Prostate gland (tissue), 2 donors: ENCODE measurements at regions not wholly inside any gene's neighbourhood (a gene's known extent, or its start where the extent isn't known, plus 50 kb on each side); places are given as distances from the start of the nearest gene placed in this dataset.

Experiments
- DNase-seq: peaks from one replicate; pipeline ENCODE4 v3.0.0-alpha.2; 2019; ENCODE audit warnings: low spot score
- H3K27ac ChIP-seq, 2 donors: fragments of 200-600 bp; sonication (generic); 2 replicates each; pipeline ENCODE4 v1.5.1; 2017 to 2019
- H3K27me3 ChIP-seq: fragments of 200-600 bp; sonication (generic); replicated peaks from 2 replicates; pipeline ENCODE4 v1.5.1; 2019; ENCODE audit not compliant: insufficient read depth
- H3K36me3 ChIP-seq, 2 donors: fragments of 200-600 bp; sonication (generic); 1 replicate in 1 of 2; 2 replicates in 1 of 2; pipeline versions ENCODE4 v1.5.1 to v1.8.1; 2017 to 2019
- H3K4me1 ChIP-seq: fragments of 200-600 bp; sonication (generic); replicated peaks from 2 replicates; pipeline ENCODE4 v1.5.1; 2019
- H3K4me3 ChIP-seq, 2 donors: fragments of 200-600 bp; sonication (generic); 2 replicates each; pipeline ENCODE4 v1.5.1; 2017 to 2019
- H3K9me3 ChIP-seq: fragments of 200-600 bp; sonication (generic); 2 replicates; pipeline ENCODE4 v1.5.1; 2017
- CTCF ChIP-seq, 4 experiments: fragments of 200-600 bp in 2 of 4; fragments of 450-650 bp in 2 of 4; sonication (generic) in 2 of 4; IDR thresholded peaks; 1 replicate in 3 of 4; 2 replicates in 1 of 4; pipeline ENCODE4 v1.5.1; 2016 to 2019; ENCODE audit warnings: antibody characterized with exemption in 4 of 4, mild to moderate bottlenecking in 2 of 4, moderate library complexity in 2 of 4
- POLR2A ChIP-seq: fragments of 450-650 bp; IDR thresholded peaks from one replicate; pipeline ENCODE4 v1.6.1; 2016; ENCODE audit warnings: antibody characterized with exemption, mild to moderate bottlenecking
- POLR2AphosphoS5 ChIP-seq: sonication (generic); formaldehyde crosslinking; IDR thresholded peaks from one replicate; pipeline ENCODE4 v1.6.1; 2017; ENCODE audit warnings: antibody characterized with exemption
- WGBS: methylation state at CpG from one replicate; pipeline ENCODE4 v1.1.5; 2018; 5-methylcytosine and 5-hydroxymethylcytosine counted together
- intact Hi-C: fragments of 100-400 bp; cut with DNase I; formaldehyde crosslinking; loops from one replicate; pipeline ENCODE4 v1.14.2; 2022

GRCh38 chr4:164501074-164501473 is 252.9 kb upstream of the SMIM31 start:
- no peak for DNase-seq
- Histone ChIP-seq H3K27ac (no peak overlapping the region), H3K4me1 (no peaks in the 10 kb centered on the region), H3K36me3 (no peaks in the 10 kb centered on the region), H3K4me3 (no peak overlapping the region), H3K9me3 (no peaks in the 10 kb centered on the region), H3K27me3 (no peaks in the 10 kb centered on the region)
- intact Hi-C loops = no loop called here
- TF ChIP-seq POLR2A = no peak
- TF ChIP-seq POLR2AphosphoS5 = no peak
- no peak for TF ChIP-seq CTCF (IDR thresholded peaks at IDR 0.05)

- H3K4me3 ChIP-seq = no peak overlapping the region
- no peaks in the 10 kb centered on the region for H3K9me3 ChIP-seq
- H3K36me3 ChIP-seq = no peaks in the 10 kb centered on the region
- no peaks in the 10 kb centered on the region for H3K4me1 ChIP-seq
- H3K27me3 ChIP-seq = no peaks in the 10 kb centered on the region
- intact Hi-C loops = no loop called here
- TF ChIP-seq POLR2A (no peak), CTCF (IDR thresholded peaks at IDR 0.05) (no peak), POLR2AphosphoS5 (no peak)
- WGBS = 87% methylated on average over 3 of the region's 3 CpGs
- no peak overlapping the region for H3K27ac ChIP-seq
- DNase-seq = no peak
These were observed 250.1 kb upstream of the SMIM31 start for GRCh38 chr4:164503874-164504273.

GRCh38 chr4:164508097-164508496 is 245.8 kb upstream of the SMIM31 start:
- 55% methylated on average over 3 of the region's 3 CpGs for WGBS
- TF ChIP-seq POLR2AphosphoS5 (no peak), CTCF (IDR thresholded peaks at IDR 0.05) (no peak)

GRCh38 chr4:164508771-164509170 is 245.2 kb upstream of the SMIM31 start:
- WGBS = 70% methylated on average over 1 of the region's 1 CpG

More at GRCh38 chr4:164508097-164508496, 245.8 kb upstream of the SMIM31 start:
- H3K4me3 ChIP-seq = no peak overlapping the region
- no peaks in the 10 kb centered on the region for H3K4me1 ChIP-seq
- DNase-seq = no peak
- no peaks in the 10 kb centered on the region for H3K9me3 ChIP-seq
- H3K27ac ChIP-seq = no peak overlapping the region
- no peaks in the 10 kb centered on the region for H3K36me3 ChIP-seq
- intact Hi-C loops = no loop called here
- H3K27me3 ChIP-seq = no peaks in the 10 kb centered on the region

More at GRCh38 chr4:164508771-164509170, 245.2 kb upstream of the SMIM31 start:
- H3K36me3 ChIP-seq = no peaks in the 10 kb centered on the region
- DNase-seq = no peak
- H3K4me1 ChIP-seq = no peaks in the 10 kb centered on the region
- H3K27ac ChIP-seq = no peak overlapping the region
- H3K9me3 ChIP-seq = no peaks in the 10 kb centered on the region
- intact Hi-C loops = no loop called here
- TF ChIP-seq CTCF (IDR thresholded peaks at IDR 0.05) (no peak), POLR2AphosphoS5 (no peak), POLR2A (no peak)
- H3K4me3 ChIP-seq = no peak overlapping the region
- no peaks in the 10 kb centered on the region for H3K27me3 ChIP-seq
